GM08714 (cell line): ENCODE measurements at regions not wholly inside any gene's neighbourhood (a gene's known extent, or its start where the extent isn't known, plus 50 kb on each side); places are given as distances from the start of the nearest gene placed in this dataset.

Source experiments
- H3K4me3 ChIP-seq: fragments of 200-500 bp; sonication (Bioruptor generic); 2 replicates; pipeline ENCODE4 v1.5.1; 2014; ENCODE audit warnings: mild to moderate bottlenecking, low read length, inconsistent platforms
- ZNF274 ChIP-seq: IDR thresholded peaks from 2 replicates; pipeline ENCODE4 v1.6.1; 2012; ENCODE audit warnings: mild to moderate bottlenecking, low read depth, low read length

DNA sequence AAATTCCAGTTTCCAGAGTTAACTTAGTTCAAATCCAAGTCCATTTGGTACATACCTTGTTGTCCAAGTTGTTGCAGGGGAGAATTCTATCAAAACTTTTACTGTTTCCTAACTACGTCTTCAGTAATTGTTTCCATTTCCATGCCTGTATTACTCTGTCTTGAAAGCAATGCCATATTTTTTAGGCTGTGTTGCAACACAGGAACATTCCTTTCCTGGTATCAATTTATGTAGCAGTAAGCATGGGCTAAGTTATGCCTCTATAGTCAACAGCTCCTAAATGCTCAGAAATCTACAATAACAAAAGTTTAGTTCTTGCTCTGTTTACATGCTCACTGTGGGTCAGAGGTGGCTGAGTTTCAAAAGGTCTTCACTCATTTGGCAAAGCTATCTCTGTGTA, 1943.8 kb upstream of the PIK3C3 start:
- no peak for TF ChIP-seq ZNF274

DNA sequence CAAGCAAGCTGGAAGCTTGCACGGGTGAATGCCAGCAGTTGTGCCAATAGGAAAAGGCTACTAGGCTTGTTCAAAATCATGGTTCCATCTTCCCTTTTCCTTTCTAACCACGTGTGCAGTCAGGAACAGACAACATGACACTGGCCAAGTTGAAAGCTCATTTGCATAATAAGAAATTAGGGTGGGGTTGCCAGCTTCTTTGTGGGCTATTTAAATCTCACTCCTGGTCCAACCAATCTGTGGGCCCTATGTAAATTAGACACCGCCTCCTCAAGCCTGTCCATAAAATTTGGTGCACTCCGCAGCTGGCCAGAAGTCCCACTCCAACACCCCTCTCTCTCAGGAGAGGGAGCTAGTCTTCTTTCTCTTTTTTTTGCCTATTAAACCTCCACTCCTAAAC, 1948.4 kb upstream of the PIK3C3 start:
- no peak for TF ChIP-seq ZNF274
- H3K4me3 ChIP-seq: no peak overlapping the region

More for the DNA sequence above, 1943.8 kb upstream of the PIK3C3 start:
- H3K4me3 ChIP-seq: no peak overlapping the region

DNA sequence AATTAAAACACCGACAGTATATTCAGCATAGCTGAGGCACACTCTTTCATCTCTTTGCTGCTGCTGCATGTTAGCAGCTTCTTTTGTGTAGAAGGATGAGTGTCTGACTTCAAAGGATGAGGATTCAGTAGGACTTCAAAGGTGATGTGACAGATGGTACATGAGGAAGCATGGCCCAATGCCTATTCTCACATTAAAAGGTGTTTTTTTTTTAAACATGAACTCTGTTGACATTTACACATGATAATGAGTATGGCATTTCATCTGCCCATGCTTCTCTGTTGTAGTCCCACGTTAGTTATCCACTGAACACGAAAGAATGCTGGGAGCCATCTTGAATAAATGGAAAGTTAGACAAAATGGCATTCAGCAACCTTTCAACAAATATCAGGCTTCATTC, 1950.8 kb upstream of the PIK3C3 start:
- TF ChIP-seq ZNF274: no peak
- H3K4me3 ChIP-seq: no peak overlapping the region

DNA sequence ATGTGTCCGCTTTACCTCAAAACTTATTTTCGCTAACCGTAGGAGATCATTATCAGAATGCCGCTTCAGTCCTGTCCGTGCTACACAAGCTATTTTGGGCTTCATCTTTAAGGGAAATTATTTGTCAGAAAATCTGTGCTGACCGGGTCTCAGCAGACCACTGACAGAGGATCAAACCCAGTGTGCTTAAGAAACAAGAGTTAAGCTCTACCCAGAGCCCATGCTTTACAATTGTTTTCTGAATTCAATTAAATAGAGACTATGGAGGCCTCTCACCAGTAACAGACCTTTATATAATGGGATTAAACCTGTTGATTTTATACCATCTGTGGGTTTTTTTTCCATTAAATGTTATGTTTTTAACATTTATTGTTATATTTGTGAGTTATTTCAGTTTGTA, 1956.7 kb upstream of the PIK3C3 start:
- no peak overlapping the region for H3K4me3 ChIP-seq
- no peak for TF ChIP-seq ZNF274

DNA sequence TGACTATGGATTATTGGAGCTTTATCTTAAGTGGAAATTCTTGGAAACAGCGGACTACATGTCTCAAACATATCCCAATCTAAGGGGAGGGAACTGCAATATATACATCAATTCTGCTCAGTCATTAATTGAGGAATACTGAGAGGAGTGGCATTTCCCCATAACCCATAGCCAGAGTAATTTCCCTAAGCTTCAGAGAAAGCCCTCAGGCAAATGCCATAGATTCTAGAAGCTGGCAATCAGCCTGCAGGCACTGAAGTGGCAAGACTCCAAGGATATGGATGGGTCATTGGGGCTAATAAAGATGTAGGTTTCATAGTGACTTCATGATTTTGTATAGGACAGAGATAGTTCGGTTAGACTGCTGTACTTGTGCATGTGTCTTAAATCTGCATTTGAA, 1960.5 kb upstream of the PIK3C3 start:
- no peak overlapping the region for H3K4me3 ChIP-seq
- TF ChIP-seq ZNF274: no peak

DNA sequence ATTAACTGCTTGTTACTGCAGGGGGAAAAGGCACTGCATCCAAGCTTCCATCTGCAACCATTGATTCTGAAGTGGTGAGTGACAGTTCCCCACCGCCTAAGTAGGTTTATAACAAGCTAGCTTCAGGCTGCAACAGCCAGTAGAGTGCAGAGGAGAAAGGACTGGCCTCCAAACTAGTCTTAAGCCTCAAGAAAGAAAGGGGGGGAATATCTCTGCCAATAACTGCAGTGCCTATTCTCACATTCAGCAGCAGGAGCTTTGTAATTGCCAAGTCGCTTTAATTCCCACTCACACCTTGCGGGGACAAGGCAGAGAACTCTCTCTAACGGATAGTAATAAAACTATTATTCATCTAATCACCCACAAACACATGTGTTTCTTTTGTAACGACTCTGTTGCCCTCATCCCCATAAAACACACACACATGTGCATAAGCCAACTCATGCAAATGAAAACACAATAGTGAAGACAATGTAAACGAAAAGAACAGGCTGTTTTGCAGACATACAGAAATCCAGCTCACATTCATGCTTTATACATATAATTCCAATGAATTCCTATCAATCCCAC, 1963.3 kb upstream of the PIK3C3 start:
- no peak for TF ChIP-seq ZNF274
- H3K4me3 ChIP-seq: no peak overlapping the region

DNA sequence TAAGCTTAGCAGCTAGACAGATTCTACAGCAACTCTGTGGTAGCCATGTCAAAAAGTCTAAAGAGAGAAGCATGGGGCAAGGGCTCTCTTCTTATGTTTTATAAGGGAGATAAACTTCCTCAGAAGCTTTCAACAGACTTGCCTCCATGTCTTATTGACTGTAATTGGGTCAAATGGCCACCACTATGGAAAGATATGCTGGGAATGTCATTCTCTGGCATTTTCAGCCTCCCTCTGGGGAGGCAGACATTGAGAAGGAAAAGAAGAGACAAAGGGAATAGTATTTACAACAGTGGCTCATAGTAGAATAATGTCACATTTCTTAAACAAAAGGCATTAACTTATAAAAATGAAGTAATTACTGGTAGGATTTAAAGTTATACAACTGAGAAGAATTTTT, 1964.5 kb upstream of the PIK3C3 start:
- TF ChIP-seq ZNF274: no peak
- no peak overlapping the region for H3K4me3 ChIP-seq

DNA sequence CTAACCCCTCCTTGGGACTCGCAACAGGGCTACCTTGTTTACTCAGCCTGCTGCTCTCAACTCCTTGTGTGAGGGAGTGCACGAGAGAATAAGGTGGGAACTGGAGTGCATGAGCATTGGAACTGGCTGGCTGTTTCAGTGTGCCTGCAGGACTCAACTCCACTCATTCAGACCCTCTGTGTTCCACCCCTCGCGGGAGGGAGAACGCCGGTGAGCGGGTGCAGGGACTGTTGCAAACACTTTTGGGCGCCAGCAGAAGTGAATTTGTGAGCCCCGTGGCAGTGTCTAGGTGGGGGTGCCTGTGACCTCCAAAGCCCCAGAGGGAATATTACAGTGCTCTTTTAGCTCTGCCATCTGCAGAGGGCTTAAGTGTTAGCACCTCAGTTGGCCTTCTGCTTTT, 1978.3 kb upstream of the PIK3C3 start:
- TF ChIP-seq ZNF274: no peak

DNA sequence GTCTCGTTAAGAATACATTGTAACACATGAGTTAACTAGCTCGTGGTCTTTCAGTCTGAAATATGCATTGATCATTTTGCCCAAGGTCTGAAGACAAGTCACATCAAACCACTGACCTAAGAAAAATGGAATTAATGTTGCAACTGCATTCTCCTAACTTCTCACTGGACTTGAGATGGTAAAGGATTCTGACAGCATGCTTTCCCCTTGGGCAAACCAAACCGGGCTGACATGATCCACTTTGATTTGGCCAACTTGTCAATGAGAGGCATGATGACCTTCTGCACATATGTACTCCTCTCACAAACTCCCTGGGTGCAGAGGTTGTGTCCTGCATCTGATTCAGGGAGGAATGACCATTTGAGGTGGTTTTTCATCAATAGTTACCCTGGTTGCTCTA, 1982.5 kb upstream of the PIK3C3 start:
- no peak overlapping the region for H3K4me3 ChIP-seq
- TF ChIP-seq ZNF274: no peak

More for the DNA sequence above, 1978.3 kb upstream of the PIK3C3 start:
- H3K4me3 ChIP-seq: no peak overlapping the region

DNA sequence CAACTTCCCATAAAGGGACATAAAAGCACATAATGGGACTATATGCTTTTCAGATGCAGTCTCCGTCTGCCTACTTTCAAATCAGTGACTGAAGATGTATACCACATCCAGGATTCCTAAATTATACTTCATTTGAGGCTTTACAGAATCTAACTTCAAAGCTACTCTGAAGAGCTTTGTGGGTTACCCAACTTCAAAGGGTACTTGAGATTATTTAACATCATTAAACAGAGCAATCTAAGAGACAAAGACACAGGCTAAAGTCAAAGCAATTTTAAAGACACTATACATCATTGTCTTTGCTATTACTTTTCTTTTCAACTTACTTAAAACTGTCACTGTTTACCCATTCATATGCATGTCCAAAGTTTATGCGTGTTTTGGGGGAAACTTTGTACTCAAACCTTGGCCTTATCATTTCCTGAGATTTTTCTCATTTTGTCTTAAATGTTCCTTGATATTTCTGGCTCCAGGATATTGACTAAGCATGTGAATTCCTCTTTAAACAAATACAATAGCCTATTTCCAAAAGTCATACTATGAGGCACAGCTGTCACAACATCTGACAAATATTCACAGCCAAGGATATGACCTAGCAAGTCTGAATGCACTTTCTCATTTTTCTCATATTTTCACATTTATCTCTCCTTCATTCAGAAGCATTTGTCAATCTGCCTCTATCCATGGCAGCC, 1985.1 kb upstream of the PIK3C3 start:
- no peak for TF ChIP-seq ZNF274
- no peak overlapping the region for H3K4me3 ChIP-seq

DNA sequence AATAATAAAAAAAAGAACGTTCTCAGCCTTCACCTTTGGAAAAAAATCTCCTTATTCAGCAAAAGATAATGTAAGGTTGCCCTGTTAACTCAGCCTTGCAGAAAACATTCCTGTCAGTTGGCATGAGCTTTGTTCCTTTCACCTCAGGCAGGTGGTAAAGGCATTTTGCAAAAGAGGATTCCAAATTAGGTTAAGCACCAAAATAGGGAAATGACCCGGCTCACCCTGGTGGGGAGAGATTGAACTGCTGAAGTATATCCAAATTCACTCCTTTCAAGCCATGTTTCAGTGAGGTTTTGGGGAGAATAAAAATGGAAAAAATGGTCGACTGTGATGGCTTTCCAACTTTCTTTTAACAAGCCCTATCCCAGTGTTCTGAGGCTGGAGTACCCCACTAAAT, 1988.8 kb upstream of the PIK3C3 start:
- no peak overlapping the region for H3K4me3 ChIP-seq
- TF ChIP-seq ZNF274: no peak

DNA sequence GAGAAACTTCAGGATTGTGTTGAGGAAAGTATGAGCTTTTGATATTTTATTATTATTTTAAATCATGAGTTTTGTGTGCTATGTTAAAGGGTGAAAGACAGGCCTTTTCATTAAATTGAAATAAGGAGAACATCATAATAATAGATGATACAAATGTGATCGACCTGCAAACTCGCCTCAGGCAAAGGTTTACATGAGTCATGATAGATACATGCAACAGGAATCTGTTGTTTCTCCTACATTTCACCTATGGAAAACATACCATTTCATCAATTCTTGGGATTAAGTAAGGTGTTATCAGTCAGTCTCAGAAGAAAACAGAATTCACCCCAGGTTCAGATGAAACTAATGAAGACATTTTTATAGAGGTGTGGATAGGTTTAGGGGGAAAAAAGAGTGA, 1992.5 kb upstream of the PIK3C3 start:
- H3K4me3 ChIP-seq: no peak overlapping the region
- TF ChIP-seq ZNF274: no peak

DNA sequence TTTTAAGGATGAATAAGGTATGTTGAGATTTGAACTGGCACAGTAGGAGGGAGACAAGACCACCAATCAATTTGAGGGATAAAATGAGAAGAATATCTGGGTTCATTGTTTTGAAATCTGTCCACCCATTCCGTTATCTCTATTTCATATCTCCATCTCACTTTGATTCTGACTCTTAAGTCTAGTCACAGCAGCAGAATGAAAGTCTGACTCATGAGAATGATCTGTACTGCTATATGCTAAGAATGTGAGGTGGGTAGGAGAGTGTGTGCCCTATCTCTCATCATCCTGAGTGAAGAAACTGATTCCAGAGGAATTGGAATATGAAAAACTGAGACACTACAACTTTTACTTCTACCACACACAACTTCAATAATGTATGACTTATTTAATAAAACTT, 1994.5 kb upstream of the PIK3C3 start:
- no peak for TF ChIP-seq ZNF274
- no peak overlapping the region for H3K4me3 ChIP-seq

DNA sequence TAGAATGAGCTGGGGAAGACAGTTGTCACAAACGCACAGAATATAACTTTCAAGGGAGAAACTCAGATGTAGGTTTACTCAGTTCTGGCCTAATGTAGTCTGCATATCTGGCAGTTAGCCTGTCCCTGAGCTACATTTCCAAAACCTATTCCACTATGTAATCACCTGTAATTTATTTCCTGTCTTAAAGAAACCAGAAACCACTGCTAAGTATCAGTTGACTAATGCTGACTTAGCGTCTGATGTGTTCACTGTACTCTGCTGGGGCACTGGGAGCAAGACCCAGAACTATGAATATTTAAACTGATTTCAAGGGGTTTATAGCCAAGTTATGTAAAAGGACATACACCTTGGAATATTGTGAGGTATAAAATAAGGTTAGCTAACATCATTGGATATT, 1995.2 kb upstream of the PIK3C3 start:
- TF ChIP-seq ZNF274: no peak
- no peak overlapping the region for H3K4me3 ChIP-seq

DNA sequence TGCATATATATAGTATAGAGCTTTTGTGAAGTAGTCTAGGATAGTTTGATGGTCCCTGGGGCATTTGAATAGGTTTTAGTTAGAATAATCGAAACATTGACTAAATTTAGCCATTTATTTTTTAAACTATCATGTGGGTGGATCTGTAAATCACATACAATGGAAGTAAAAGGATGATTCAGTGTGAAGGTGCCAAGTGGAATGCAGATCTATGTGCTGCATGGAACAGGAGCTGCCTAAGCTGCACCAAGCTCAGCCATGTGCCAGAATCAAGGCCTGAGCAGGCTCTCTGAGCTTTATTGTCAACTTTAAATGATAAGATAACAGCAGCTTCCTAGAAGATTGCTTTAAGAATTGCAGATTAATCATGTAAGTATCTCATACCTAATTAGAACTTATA, 1996.2 kb upstream of the PIK3C3 start:
- no peak for TF ChIP-seq ZNF274
- no peak overlapping the region for H3K4me3 ChIP-seq

DNA sequence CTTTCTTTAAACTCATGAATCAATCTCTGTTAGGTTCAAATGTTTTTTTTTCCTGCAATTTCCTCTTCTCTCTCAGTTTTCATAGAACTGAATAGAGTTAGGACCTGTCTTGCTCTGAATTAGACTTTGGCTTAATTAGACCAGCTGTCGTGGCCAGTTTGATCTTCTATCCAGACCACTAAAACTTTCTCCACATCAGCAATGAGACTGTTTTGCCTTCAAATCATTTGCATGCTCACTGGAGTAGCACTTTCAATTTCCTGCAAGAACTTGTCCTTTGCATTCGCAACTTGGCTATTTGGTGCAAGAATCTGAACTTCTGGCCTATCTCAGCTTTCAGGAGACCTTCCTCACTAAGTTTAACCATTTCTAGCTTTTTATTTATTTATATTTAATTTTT, 2002.2 kb upstream of the PIK3C3 start:
- H3K4me3 ChIP-seq: no peak overlapping the region
- TF ChIP-seq ZNF274: no peak

DNA sequence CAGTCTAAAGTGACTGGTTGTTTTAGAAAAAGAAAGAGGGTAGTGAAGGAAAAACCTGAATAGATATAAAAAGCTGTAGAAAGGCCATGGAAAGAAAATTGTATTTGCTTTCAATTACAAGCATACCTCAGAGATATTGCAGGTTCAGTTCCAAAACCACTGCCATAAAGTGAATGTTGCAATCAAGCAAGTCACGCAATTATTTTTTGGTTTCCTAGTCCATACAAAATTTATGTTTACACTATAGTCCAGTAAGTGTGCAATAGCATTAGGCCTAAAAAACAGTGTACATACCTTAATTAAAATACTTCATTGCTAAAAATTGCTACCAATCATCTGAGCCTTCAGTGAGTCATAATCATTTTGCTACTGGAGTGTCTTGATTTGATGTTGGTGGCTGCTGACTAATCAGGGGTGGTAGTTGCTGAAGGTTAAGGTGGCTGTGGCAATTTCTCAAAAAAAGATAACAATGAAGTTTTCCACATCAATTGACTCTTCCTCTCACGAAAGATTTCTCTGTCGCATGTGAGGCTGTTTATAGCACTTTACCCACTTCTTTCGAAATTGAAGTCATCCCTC, 2003.8 kb upstream of the PIK3C3 start:
- no peak overlapping the region for H3K4me3 ChIP-seq
- no peak for TF ChIP-seq ZNF274
